GM10248 (cell line): ENCODE measurements at regions not wholly inside any gene's neighbourhood (a gene's known extent, or its start where the extent isn't known, plus 50 kb on each side); places are given as distances from the start of the nearest gene placed in this dataset.

ENCODE experiments used
- CTCF ChIA-PET: fragments of 300-600 bp; sonication (Branson Sonifier 250); formaldehyde crosslinking; extraction: SDS; loops from one replicate; lab custom pipeline; 2021; ENCODE audit warnings: antibody characterized with exemption; lab: Yijun Ruan, JAX
- POLR2A ChIA-PET: fragments of 350-650 bp; sonication (Branson Sonifier 250); formaldehyde crosslinking; extraction: SDS; loops from one replicate; lab custom pipeline; 2020; ENCODE audit warnings: antibody characterized with exemption; lab: Yijun Ruan, JAX
- DNase-seq: peaks from one replicate; pipeline ENCODE4 v3.0.0; 2012; ENCODE audit errors: extremely low spot score
- TF ChIP-seq, protein P1 (sequence below): IDR thresholded peaks from 2 replicates; pipeline ENCODE4 v1.5.1; 2012; ENCODE audit warnings: mild to moderate bottlenecking, low read depth; ENCODE audit errors: extremely low read depth, missing control alignments, control extremely low read depth

DNA sequence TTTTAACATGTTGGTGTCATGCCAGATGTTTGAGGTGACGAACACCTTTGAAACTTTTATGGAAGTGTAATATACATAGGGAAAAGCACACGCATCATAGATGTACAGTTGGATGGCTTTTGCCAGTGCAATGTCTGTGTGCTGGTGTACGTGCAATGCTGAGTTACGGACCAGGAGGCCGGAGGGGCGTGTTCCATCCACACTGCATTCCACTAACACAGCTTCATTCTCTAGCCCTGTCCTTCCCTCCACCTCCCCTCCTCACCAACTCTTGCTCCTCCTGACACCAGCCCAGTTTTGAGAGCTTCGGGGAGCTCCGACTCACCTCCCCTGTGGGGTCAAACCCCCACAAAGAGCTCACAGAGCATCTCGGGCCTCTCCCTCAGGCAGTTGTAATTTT lies 358.8 kb downstream of the C16orf95 start:
- DNase-seq: no peak
- ChIA-PET CTCF (interaction anchor here (1.1 kb wide), 1 partner anchor 11 kb away, joined by 3 read pairs; no protein-coding TSS in a partner anchor), POLR2A (no interaction called here)
- TF ChIP-seq, protein P1, sequence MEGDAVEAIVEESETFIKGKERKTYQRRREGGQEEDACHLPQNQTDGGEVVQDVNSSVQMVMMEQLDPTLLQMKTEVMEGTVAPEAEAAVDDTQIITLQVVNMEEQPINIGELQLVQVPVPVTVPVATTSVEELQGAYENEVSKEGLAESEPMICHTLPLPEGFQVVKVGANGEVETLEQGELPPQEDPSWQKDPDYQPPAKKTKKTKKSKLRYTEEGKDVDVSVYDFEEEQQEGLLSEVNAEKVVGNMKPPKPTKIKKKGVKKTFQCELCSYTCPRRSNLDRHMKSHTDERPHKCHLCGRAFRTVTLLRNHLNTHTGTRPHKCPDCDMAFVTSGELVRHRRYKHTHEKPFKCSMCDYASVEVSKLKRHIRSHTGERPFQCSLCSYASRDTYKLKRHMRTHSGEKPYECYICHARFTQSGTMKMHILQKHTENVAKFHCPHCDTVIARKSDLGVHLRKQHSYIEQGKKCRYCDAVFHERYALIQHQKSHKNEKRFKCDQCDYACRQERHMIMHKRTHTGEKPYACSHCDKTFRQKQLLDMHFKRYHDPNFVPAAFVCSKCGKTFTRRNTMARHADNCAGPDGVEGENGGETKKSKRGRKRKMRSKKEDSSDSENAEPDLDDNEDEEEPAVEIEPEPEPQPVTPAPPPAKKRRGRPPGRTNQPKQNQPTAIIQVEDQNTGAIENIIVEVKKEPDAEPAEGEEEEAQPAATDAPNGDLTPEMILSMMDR: no peak

DNA sequence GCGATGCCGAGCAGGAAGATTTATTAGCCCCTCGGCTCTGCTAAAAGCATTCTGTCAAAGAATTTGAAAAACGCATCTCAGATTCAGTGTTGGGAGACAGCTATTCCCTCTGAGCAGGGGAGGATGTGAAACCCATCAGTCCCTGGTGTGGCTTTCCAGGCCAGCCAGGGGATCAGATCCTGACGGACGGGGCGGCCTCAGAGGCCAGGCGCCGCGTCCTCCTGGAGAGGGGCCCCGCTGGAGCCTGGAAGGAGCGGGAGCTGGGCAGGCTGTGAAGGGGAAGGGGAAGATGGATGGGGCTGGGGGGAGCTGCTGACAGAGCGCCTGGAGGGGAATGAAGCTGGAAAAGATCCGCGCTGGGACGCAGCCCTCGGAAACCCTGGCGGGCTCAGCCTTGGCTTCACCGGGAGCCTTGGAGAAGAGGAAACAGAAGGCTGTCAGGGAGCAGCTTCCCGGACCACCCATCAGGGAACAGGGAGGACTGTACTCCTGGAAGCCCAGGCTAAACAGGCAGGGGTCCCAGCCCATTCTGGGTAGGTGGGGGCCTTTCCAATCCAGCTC lies 358.0 kb downstream of the C16orf95 start:
- TF ChIP-seq, protein P1: no peak
- no peak for DNase-seq
- ChIA-PET CTCF (interaction anchor here (1.1 kb wide), 1 partner anchor 12 kb away, joined by 3 read pairs; no protein-coding TSS in a partner anchor), POLR2A (no interaction called here)

DNA sequence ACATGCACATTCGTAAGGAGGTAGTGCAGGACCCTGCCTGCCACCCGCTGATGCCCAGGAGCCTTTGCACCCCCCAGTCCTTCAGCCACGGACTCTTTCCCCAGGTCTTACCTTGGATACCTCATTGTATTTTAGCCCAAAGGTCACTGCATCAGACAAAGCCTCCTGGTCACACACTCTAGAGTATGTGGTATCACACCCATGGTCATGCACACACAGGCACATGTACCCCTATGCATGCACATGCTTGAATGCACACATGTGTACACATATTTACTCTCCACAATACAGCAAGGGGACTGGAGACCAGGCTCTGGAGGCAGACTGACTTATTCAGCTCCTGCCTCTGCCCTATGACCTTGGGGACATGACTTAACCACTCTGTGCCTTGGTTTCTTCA lies 357.5 kb downstream of the C16orf95 start:
- TF ChIP-seq, protein P1: no peak
- POLR2A ChIA-PET: no interaction called here
- DNase-seq: no peak
- CTCF ChIA-PET: no interaction called here

DNA sequence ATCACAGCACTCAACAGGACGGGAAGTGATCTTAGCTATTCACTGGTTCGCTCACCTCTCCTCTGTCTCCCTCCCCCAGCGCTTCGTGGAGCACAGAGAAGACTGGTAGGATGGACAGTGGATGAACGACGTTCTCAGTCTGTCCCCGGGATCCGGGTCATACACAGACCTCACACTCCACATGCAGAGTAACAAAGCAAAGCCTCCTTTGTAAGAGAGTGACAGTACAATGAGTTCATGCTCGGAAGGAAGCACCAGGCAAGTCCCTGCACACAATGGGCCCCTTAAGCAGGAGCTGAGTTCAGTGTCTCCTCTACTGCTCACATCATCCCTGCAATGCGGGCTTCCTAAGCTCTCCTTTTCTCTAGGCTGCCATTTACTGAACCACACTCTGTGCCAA lies 356.9 kb downstream of the C16orf95 start:
- DNase-seq: no peak
- ChIA-PET CTCF (no interaction called here), POLR2A (no interaction called here)
- TF ChIP-seq, protein P1: no peak

DNA sequence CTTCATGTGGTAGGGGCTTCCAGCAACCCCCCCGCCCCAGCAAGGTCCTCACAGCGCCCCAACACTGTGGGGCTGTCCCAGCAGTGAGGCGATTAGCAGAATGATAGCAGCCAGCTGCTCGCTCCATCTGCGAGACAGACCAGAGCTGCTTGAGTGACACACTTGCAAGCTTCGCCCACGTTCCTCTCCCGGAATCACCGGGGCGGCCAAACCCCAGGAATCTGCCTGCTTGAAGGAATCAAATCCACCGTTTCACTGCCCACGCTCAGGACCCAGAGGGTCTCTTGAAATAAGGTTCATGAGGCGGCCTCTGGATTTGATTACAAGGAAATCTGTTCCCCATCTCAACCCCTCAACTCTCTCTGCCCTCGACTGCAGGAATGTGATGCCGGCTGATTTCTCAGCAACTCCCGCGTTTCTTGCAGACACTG lies 356.0 kb downstream of the C16orf95 start:
- POLR2A ChIA-PET: no interaction called here
- TF ChIP-seq, protein P1: no peak
- DNase-seq: no peak
- CTCF ChIA-PET: no interaction called here

DNA sequence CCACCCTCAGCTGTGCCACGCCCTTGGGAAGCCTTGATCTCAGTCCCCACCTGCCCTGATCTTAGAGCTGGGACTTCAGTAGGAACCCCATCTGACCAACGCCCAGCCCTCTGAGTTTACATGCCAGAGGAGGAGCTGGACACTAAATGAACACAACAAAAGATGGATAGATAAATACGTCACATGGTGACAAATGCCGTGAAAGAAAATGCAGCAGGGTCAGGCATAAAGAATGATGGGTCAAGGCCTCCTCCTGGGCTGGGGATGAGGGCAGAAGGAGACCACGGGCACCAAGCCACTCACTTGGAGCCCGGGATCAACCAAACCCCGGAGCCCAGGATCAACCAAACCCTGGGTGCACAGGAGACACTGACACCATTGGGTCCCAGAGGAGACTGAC lies 354.9 kb downstream of the C16orf95 start:
- POLR2A ChIA-PET: no interaction called here
- CTCF ChIA-PET: interaction anchor here (1.0 kb wide), 1 partner anchor 88 kb away, joined by 3 read pairs; no protein-coding TSS in a partner anchor
- no peak for DNase-seq
- TF ChIP-seq, protein P1: no peak
